Neutrophil (primary cell): ENCODE measurements at regions not wholly inside any gene's neighbourhood (a gene's known extent, or its start where the extent isn't known, plus 50 kb on each side); places are given as distances from the start of the nearest gene placed in this dataset.
A peak's percentile ranks its signal among the peaks of the same experiment; 100 is the strongest.

Source experiments
- H3K27ac ChIP-seq: fragments of 200-600 bp; sonication (generic); 2 replicates; pipeline ENCODE4 v1.5.1; 2016; ENCODE audit warnings: mild to moderate bottlenecking, moderate library complexity
- H3K27me3 ChIP-seq: fragments of 200-600 bp; sonication (generic); 2 replicates; pipeline ENCODE4 v1.6.0; 2016; ENCODE audit warnings: mild to moderate bottlenecking
- H3K36me3 ChIP-seq: fragments of 200-600 bp; sonication (generic); 2 replicates; pipeline ENCODE4 v1.5.1; 2017
- H3K4me1 ChIP-seq, 2 experiments: fragments of 200-600 bp in 1 of 2; sonication (generic) in 1 of 2; 1 replicate in 1 of 2; 2 replicates in 1 of 2; pipeline versions ENCODE4 v1.5.1 to v1.6.1; 2013 to 2016; ENCODE audit warnings: low read depth in 1 of 2, low read length in 1 of 2, mild to moderate bottlenecking in 1 of 2, moderate library complexity in 1 of 2; ENCODE audit not compliant: control insufficient read depth in 1 of 2, insufficient read depth in 1 of 2
- H3K4me3 ChIP-seq, 2 experiments: fragments of 200-600 bp in 1 of 2; sonication (generic) in 1 of 2; 1 replicate in 1 of 2; 2 replicates in 1 of 2; pipeline ENCODE4 v1.5.1; 2013 to 2016; ENCODE audit warnings: low read depth in 1 of 2, low read length in 1 of 2, mild to moderate bottlenecking in 1 of 2, moderate library complexity in 1 of 2
- H3K9me3 ChIP-seq: fragments of 200-600 bp; sonication (generic); 2 replicates; pipeline ENCODE4 v1.5.1; 2016
- CTCF ChIP-seq: fragments of 200-600 bp; sonication (generic); IDR thresholded peaks from 2 replicates; pipeline ENCODE4 v1.5.1; 2016; ENCODE audit warnings: antibody characterized with exemption

- Histone ChIP-seq H3K9me3 (no peaks in the 10 kb centered on the region), H3K4me3 (no peak overlapping the region), H3K27ac (no peak overlapping the region), H3K36me3 (no peaks in the 10 kb centered on the region), H3K27me3 (no peaks in the 10 kb centered on the region), H3K4me1 (no peaks in the 10 kb centered on the region)
- TF ChIP-seq CTCF: no peak
Observed at GRCh38 chr2:144225076-144225475, 294.8 kb downstream of the ZEB2 start.

GRCh38 chr2:144224472-144224871 is 295.4 kb downstream of the ZEB2 start:
- TF ChIP-seq CTCF: no peak
- H3K4me1 ChIP-seq: no peaks in the 10 kb centered on the region
- H3K27ac ChIP-seq: no peak overlapping the region
- no peaks in the 10 kb centered on the region for H3K9me3 ChIP-seq
- H3K36me3 ChIP-seq: no peaks in the 10 kb centered on the region
- no peak overlapping the region for H3K4me3 ChIP-seq
- H3K27me3 ChIP-seq: no peaks in the 10 kb centered on the region

GRCh38 chr2:144219979-144220378 is 299.9 kb downstream of the ZEB2 start:
- Histone ChIP-seq H3K27ac (no peak overlapping the region), H3K4me1 (no peaks in the 10 kb centered on the region), H3K36me3 (no peaks in the 10 kb centered on the region), H3K4me3 (no peak overlapping the region), H3K27me3 (no peaks in the 10 kb centered on the region), H3K9me3 (no peaks in the 10 kb centered on the region)
- TF ChIP-seq CTCF: no peak

GRCh38 chr2:144217853-144218633 is 301.9 kb downstream of the ZEB2 start:
- Histone ChIP-seq H3K27me3 (no peaks in the 10 kb centered on the region), H3K4me3 (no peak overlapping the region), H3K27ac (no peak overlapping the region), H3K36me3 (no peaks in the 10 kb centered on the region), H3K9me3 (no peaks in the 10 kb centered on the region), H3K4me1 (no peaks in the 10 kb centered on the region)
- no peak for TF ChIP-seq CTCF

- no peak overlapping the region for H3K4me3 ChIP-seq
- H3K4me1 ChIP-seq: no peaks in the 10 kb centered on the region
- peak overlapping the region; percentile 2 for H3K27ac ChIP-seq
- no peaks in the 10 kb centered on the region for H3K27me3 ChIP-seq
- H3K9me3 ChIP-seq: no peaks in the 10 kb centered on the region
- H3K36me3 ChIP-seq: peaks cover 4% of the 10 kb centered on the region
- no peak for TF ChIP-seq CTCF
Observed at GRCh38 chr2:144215701-144216675, 303.9 kb downstream of the ZEB2 start.
